ENCODE measurements at regions not wholly inside any gene's neighbourhood (a gene's known extent, or its start where the extent isn't known, plus 50 kb on each side); places are given as distances from the start of the nearest gene placed in this dataset.

DNA sequence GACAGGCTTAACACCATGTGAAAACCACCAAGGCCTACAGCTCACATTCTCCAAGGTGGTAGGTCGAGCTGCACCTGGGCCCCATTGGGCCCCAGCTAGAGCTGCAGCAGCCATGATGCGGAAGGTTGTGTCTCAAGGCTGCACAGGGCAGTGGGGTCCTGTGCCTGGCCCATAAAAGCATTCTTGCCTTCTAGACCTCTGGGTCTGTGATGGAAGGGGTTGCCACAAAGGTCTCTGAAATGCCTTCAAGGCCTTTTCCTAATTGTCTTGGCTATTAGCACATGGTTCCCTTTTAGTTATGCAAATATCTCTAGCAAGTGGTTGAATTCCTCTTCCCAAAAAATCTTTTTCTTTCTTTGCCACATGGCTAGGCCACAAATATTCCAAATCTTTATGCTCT lies 52.5 kb upstream of the C11orf58 start:
- no peak overlapping the region for H3K4me3 ChIP-seq (ENCODE audit: low read length)
- H3K36me3 ChIP-seq (ENCODE audit: insufficient read depth, low read length), result no peaks in the 10 kb centered on the region
- no peaks in the 10 kb centered on the region for H3K27me3 ChIP-seq (ENCODE audit: insufficient read depth, low read length)
- no peak overlapping the region for H2AFZ ChIP-seq (ENCODE audit: low read depth, low read length)
- H3K4me1 ChIP-seq (ENCODE audit: insufficient read depth, low read length), result no peaks in the 10 kb centered on the region
- H3K9me3 ChIP-seq (ENCODE audit: low read length), result no peaks in the 10 kb centered on the region

DNA sequence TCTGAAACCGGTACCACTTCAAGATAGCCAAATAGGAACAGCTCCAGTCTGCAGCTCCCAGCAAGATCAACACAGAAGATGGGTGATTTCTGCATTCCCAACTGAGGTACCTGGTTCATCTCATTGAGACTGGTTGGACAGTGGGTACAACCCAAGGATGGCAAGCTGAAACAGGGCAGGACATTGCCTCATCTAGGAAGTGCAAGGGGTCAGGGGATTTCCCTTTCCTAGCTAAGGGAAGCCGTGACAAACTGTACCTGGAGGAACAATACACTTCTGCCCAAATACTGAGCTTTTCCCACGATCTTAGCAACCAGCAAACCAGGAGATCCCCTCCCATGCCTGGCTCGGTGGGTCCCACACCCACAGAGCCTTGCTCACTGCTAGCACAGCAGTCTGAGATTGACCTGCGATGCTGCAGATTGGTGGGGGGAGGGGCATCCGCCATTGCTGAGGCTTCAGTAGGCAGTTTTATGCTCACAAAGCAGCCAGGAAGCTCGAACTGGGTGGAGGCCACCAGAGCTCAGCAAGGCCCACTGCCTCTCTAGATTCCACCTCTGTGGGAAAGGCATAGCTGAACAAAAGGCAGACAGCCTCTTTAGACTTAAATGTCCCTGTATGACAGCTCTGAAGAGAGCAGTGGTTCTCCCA lies 59.9 kb upstream of the C11orf58 start:
- H3K36me3 ChIP-seq (ENCODE audit: insufficient read depth, low read length), result no peaks in the 10 kb centered on the region
- H3K4me3 ChIP-seq (ENCODE audit: low read length), result no peak overlapping the region
- H3K9me3 ChIP-seq (ENCODE audit: low read length), result no peaks in the 10 kb centered on the region
- no peaks in the 10 kb centered on the region for H3K4me1 ChIP-seq (ENCODE audit: insufficient read depth, low read length)
- H2AFZ ChIP-seq (ENCODE audit: low read depth, low read length), result no peak overlapping the region
- H3K27me3 ChIP-seq (ENCODE audit: insufficient read depth, low read length), result no peaks in the 10 kb centered on the region

DNA sequence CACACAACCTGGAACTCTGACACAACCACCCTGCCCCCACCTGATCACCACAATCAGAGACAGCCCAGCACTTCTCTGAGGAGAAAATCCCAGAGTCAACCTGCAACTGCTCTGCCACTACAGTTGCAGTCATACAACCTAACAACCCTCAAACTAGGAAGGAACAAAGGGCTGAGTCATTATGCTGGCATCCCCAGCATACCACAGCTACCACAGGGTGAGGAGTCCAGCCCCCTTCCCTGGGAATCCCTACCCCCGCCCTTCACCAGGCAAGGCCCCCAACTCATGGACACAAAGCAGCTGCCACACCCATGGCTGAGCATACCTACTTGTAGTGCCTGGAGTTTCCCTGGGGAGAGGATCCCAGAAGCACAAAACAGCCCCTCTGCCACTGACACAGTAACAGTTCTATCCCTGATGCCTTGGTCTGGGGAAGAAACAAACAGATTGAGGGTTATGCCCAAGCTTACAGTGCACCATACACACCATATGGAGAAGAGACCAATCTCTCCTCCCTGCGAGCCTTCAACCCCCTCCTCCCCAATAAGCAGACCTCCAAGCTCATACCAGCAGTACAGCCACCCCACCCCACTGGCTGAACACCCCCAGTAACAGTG lies 68.5 kb upstream of the C11orf58 start:
- Histone ChIP-seq H3K9me3 (ENCODE audit: low read length) (no peaks in the 10 kb centered on the region), H3K27me3 (ENCODE audit: insufficient read depth, low read length) (no peaks in the 10 kb centered on the region), H2AFZ (ENCODE audit: low read depth, low read length) (no peak overlapping the region), H3K4me1 (ENCODE audit: insufficient read depth, low read length) (no peaks in the 10 kb centered on the region), H3K36me3 (ENCODE audit: insufficient read depth, low read length) (no peaks in the 10 kb centered on the region), H3K4me3 (ENCODE audit: low read length) (no peak overlapping the region)

DNA sequence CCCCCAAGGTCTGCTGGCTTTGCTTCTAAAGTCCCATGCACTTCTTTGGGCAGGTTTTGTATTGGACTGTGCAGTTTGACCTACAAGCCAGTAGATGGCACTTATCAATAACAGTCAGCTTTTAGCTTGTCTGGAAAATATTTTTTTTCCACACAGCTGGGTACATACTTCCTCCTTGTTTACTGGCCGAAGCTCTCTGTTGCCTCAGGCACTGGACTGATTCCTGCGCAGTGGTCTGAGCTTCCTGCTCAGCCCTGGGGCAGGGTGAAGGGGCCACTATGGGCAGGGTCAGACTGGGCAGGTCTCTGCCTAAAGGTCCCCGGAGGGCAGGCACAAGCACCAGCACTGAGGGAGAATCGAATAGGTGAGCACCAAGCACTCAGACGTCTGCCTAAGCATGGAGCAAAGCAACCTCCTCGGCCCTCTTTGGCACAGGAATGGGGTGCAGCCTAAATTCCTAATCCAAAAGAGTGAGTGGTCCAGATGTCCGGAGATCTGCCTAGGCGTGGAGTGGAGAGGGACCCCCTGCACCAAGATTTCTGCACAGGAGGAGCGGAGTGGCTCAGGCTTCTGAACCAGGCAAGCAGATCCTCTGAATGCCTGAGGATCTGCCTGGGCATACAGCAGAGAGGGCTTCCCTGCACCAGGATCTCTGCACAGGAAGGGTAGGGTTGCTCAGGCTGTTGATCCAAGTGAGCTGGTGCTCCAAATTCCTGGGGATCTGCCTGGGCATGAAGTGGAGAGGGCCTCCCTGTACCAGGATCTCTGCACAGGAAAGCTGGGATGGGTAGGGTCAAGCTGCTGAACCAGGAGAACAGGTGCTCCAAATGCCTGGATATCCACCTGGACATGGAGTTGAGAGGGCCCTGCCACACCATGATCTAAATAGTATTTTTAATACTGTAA lies 105.9 kb upstream of the C11orf58 start:
- Histone ChIP-seq H2AFZ (ENCODE audit: low read depth, low read length) (no peak overlapping the region), H3K36me3 (ENCODE audit: insufficient read depth, low read length) (no peaks in the 10 kb centered on the region), H3K4me1 (ENCODE audit: insufficient read depth, low read length) (no peaks in the 10 kb centered on the region), H3K4me3 (ENCODE audit: low read length) (no peak overlapping the region), H3K27me3 (ENCODE audit: insufficient read depth, low read length) (no peaks in the 10 kb centered on the region), H3K9me3 (ENCODE audit: low read length) (no peaks in the 10 kb centered on the region)

DNA sequence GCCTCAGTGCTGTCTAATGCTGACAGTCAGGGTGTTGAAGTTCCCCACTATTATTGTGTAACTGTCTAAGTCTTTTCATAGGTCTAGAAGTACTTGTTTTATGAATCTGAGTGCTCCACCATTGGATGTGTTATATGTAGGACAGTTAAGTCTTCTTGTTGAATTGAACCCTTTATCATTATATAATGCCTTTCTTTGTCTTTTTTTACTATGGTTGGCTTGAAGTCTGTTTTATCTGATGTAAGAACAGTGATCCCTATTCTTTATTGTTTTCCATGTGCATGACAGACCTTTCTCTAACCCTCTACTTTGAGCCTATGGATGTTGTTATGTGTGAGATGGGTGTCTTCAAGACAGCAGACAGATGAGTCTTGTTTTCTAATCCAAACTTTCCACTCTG lies 107.8 kb upstream of the C11orf58 start:
- no peaks in the 10 kb centered on the region for H3K36me3 ChIP-seq (ENCODE audit: insufficient read depth, low read length)
- no peaks in the 10 kb centered on the region for H3K4me1 ChIP-seq (ENCODE audit: insufficient read depth, low read length)
- no peaks in the 10 kb centered on the region for H3K9me3 ChIP-seq (ENCODE audit: low read length)
- H2AFZ ChIP-seq (ENCODE audit: low read depth, low read length), result no peak overlapping the region
- H3K4me3 ChIP-seq (ENCODE audit: low read length), result no peak overlapping the region
- no peaks in the 10 kb centered on the region for H3K27me3 ChIP-seq (ENCODE audit: insufficient read depth, low read length)

DNA sequence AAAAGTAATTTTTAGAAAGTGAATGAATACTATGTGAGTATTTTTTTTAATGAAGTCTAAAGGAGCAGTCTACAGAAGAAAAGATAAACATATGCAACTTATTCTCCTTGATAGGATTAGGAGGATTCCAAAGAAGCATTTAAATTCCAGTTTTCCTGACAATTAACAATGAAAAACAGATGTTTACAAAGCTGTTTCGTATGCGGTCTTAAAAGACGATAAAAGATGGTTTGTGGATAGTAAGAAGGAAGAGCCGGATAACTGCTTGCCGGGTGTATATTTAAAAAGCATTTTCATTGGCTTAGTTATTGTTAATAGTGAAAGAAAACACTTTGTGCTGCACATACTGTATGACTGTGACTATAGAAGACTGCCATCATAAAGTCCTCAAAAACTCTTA lies 120.0 kb upstream of the C11orf58 start:
- peaks cover 5% of the 10 kb centered on the region for H3K4me1 ChIP-seq (ENCODE audit: insufficient read depth, low read length)
- H2AFZ ChIP-seq (ENCODE audit: low read depth, low read length), result no peak overlapping the region
- no peak overlapping the region for H3K4me3 ChIP-seq (ENCODE audit: low read length)
- H3K9me3 ChIP-seq (ENCODE audit: low read length), result no peaks in the 10 kb centered on the region
- H3K36me3 ChIP-seq (ENCODE audit: insufficient read depth, low read length), result no peaks in the 10 kb centered on the region
- H3K27me3 ChIP-seq (ENCODE audit: insufficient read depth, low read length), result peaks cover 18% of the 10 kb centered on the region

DNA sequence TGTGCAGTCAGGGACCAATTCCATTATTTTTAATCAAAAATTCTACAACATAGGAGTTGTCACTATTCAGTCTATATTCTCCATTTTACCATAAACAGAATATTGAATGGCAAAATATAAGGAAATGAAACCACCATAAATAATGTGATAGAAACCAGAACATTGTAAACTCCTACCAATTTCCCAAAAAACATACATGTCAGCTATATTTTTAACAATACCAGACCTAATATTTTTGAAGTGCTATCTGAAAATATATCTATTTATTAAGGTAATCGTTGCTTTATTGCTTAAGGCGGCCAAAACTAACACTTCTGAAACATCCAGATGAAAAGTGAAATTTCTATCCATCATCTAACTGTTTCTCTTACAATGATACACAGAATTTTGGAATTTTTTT lies 123.0 kb upstream of the C11orf58 start:
- Histone ChIP-seq H3K9me3 (ENCODE audit: low read length) (no peaks in the 10 kb centered on the region), H3K4me3 (ENCODE audit: low read length) (no peak overlapping the region), H3K27me3 (ENCODE audit: insufficient read depth, low read length) (peaks cover 46% of the 10 kb centered on the region), H3K36me3 (ENCODE audit: insufficient read depth, low read length) (no peaks in the 10 kb centered on the region), H3K4me1 (ENCODE audit: insufficient read depth, low read length) (peaks cover 25% of the 10 kb centered on the region), H2AFZ (ENCODE audit: low read depth, low read length) (no peak overlapping the region)

DNA sequence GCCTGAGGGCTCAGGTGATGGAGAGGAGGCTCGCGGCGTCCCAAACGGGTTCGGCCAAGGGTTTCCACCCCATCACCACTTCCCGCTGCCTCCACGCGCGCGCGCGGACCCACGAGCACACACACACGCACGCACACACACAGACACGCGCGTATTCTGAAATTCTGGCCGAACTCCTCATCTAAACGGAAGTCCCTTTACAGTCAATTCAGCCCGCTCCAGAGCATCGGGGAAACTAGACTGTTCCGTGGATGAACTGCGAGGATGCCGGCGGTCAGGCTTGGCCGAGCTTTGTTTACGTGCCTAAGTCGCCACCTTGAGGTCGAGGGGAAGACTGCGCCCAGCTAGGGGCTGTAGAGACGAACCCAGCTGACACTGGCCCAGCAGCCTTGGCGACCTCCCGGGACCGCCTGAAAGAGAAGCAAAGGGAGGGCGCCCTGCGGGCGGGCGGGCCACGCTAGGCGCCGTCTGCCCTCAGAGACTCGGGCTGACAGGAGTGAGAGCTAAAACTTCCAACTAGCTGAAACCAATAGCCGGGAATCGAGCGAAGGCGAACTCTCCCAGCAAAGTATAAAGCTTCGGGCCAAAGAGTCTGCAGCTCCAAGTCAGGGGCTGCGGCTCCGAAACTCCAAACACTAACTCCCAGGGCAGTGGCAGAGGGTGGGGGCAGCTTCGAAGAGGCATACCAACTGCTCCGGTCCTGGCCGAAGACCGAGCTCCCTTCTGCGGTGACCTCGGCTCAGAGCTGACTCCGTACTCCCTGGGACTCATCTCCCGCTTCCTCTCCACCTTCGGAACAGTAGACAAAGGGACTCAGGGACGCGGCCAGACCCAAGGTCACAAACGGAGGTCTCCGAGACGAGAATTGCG lies 124.7 kb upstream of the C11orf58 start:
- H3K4me3 ChIP-seq (ENCODE audit: low read length), result peak overlapping the region; percentile 51
- peak overlapping the region; percentile 75 for H2AFZ ChIP-seq (ENCODE audit: low read depth, low read length)
- H3K27me3 ChIP-seq (ENCODE audit: insufficient read depth, low read length), result peaks cover 57% of the 10 kb centered on the region
- no peaks in the 10 kb centered on the region for H3K36me3 ChIP-seq (ENCODE audit: insufficient read depth, low read length)
- no peaks in the 10 kb centered on the region for H3K9me3 ChIP-seq (ENCODE audit: low read length)
- peaks cover 25% of the 10 kb centered on the region for H3K4me1 ChIP-seq (ENCODE audit: insufficient read depth, low read length)

DNA sequence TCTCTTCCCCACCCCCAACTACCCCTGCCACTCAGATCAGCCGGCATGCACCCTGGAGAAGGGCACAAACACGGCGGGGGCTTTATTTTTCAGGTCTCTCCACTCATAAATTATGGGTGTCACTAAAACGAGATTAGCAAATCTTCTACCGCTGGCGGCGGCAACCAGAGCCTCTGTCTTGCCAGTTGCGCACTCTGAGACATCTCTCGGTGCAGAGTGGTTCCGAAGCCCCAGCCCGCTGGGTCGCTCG lies 125.3 kb upstream of the C11orf58 start:
- Histone ChIP-seq H3K27me3 (ENCODE audit: insufficient read depth, low read length) (peaks cover 53% of the 10 kb centered on the region), H3K4me3 (ENCODE audit: low read length) (peak overlapping the region; percentile 51), H2AFZ (ENCODE audit: low read depth, low read length) (peak overlapping the region; percentile 71), H3K36me3 (ENCODE audit: insufficient read depth, low read length) (no peaks in the 10 kb centered on the region), H3K4me1 (ENCODE audit: insufficient read depth, low read length) (peaks cover 30% of the 10 kb centered on the region), H3K9me3 (ENCODE audit: low read length) (no peaks in the 10 kb centered on the region)

DNA sequence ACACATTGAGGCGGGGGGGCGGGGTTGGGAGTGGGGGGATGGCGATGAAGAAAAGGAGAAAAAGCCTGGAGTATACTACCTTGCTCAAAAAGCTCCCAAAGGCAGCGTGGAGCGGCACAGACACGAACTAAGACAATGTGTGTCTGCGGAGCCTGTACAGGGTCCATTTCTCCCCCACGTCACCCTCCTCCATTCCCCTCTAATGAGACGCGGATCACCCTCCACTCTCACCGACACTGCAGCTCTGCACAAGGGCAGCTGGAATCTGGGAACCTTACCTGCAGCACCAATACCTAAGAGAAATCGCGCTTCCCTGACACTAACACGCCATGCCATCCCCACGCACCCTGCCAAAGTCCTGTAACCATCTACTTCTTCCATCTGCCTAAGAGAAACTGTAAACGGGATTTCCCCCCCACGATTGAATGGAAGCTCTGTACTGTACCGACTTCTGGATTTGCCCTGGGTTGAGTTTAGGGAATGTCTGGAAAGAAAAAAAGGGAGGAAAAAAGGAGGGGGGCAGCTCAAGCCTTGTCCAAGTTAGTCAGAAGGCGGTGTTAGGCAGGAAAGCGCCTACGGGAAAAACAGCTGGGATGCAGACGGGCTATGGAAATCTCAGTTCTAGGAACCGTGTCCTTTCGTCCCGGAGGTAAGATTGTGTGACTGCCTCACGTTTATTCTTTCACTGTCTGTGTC lies 125.7 kb upstream of the C11orf58 start:
- H3K4me1 ChIP-seq (ENCODE audit: insufficient read depth, low read length), result peaks cover 33% of the 10 kb centered on the region
- H3K36me3 ChIP-seq (ENCODE audit: insufficient read depth, low read length), result no peaks in the 10 kb centered on the region
- peaks cover 53% of the 10 kb centered on the region for H3K27me3 ChIP-seq (ENCODE audit: insufficient read depth, low read length)
- H3K4me3 ChIP-seq (ENCODE audit: low read length), result peak overlapping the region; percentile 51
- H2AFZ ChIP-seq (ENCODE audit: low read depth, low read length), result peak overlapping the region; percentile 71
- no peaks in the 10 kb centered on the region for H3K9me3 ChIP-seq (ENCODE audit: low read length)

DNA sequence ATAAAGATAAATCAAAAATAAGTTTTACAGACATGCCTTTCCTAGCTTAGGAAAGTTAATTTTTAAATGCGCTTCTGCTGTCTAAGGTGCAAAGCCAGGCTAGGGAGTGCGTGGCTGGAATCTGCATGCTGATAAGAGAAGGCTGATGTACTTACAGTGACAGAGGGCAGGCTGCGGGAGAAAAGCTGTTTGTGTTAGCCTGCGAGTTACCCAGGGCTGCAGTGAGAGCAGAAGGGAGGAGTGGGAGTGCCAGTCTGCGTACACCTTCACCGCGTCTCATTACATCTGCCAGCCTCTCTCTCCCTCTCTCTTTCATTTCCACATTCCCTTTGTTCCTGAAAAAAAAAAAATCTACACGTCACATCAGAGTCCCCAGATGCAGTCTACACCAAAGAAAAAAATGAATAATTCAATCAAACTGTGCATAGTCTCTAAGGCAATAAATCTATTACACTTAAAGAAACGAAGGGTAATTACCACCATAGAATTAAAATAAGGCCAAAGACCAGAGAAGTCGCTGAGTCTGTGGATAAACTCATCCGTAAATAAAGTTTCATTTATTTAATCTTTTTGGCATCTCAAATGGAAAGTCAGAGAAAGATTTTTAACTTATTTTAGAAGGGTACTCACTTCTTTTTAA lies 126.4 kb upstream of the C11orf58 start:
- H2AFZ ChIP-seq (ENCODE audit: low read depth, low read length), result no peak overlapping the region
- no peak overlapping the region for H3K4me3 ChIP-seq (ENCODE audit: low read length)
- no peaks in the 10 kb centered on the region for H3K9me3 ChIP-seq (ENCODE audit: low read length)
- peaks cover 33% of the 10 kb centered on the region for H3K4me1 ChIP-seq (ENCODE audit: insufficient read depth, low read length)
- no peaks in the 10 kb centered on the region for H3K36me3 ChIP-seq (ENCODE audit: insufficient read depth, low read length)
- peaks cover 48% of the 10 kb centered on the region for H3K27me3 ChIP-seq (ENCODE audit: insufficient read depth, low read length)

DNA sequence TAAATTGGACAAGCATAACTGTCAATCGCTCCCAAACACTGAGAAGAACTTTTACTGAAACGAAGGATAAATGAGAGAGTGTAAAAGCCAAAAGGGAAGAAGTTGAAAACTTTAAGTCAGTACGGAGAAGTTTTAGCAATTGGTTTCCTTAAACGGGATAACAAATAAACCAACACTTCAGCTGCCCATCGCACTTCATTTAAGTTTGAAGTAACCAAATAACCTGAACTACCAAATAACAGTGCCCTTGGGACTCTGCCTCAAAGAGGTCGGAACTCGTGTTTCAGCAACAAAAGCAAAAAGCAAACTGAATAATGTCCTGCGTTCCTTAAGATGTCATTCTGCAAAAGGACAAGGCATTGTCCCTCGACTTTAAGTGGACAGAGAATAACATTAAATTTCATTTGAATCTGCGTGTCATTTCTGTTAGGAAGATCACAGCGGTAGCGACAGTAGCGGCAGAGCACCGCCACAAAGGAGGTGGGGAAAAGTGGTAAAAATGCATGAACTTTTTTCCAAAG lies 127.0 kb upstream of the C11orf58 start:
- Histone ChIP-seq H3K4me1 (ENCODE audit: insufficient read depth, low read length) (peaks cover 33% of the 10 kb centered on the region), H3K4me3 (ENCODE audit: low read length) (no peak overlapping the region), H2AFZ (ENCODE audit: low read depth, low read length) (no peak overlapping the region), H3K27me3 (ENCODE audit: insufficient read depth, low read length) (peaks cover 45% of the 10 kb centered on the region), H3K36me3 (ENCODE audit: insufficient read depth, low read length) (no peaks in the 10 kb centered on the region), H3K9me3 (ENCODE audit: low read length) (no peaks in the 10 kb centered on the region)
